PC-3 (cell line): ENCODE measurements at regions not wholly inside any gene's neighbourhood (a gene's known extent, or its start where the extent isn't known, plus 50 kb on each side); places are given as distances from the start of the nearest gene placed in this dataset.

ENCODE experiments used
- ATAC-seq: fragments of 200-7000 bp; cut with Tn5 transposase; 2 replicates; pipeline ENCODE4 v1.9.1; 2020; ENCODE audit warnings: mild to moderate bottlenecking, moderate library complexity
- BruUV-seq: library from RNA; stranded (reverse); fragments of 400-500 nt; replicated peaks from 2 replicates; lab custom pipeline; 2021; lab: Mats Ljungman, UMichigan
- CTCF ChIA-PET: fragments of 300-600 bp; sonication (Branson Sonifier 250); formaldehyde crosslinking; loops from one replicate; lab custom pipeline; 2022; ENCODE audit warnings: antibody characterized with exemption; lab: Charles Lee
- POLR2A ChIA-PET: fragments of 300-600 bp; sonication (Branson Sonifier 250); formaldehyde crosslinking; loops from one replicate; lab custom pipeline; 2022; ENCODE audit warnings: antibody characterized with exemption; ENCODE audit not compliant: unreplicated experiment; lab: Charles Lee
- DNase-seq: peaks from one replicate; pipeline ENCODE4 v3.0.0-alpha.2; 2015
- H2AFZ ChIP-seq: fragments of 300-600 bp; sonication (generic); 2 replicates; pipeline ENCODE4 v1.6.0; 2016; ENCODE audit warnings: antibody characterized with exemption, low read length
- H3F3A ChIP-seq: fragments of 300-600 bp; sonication (generic); one replicate; pipeline ENCODE4 v1.6.0; 2017; ENCODE audit warnings: antibody characterized with exemption, low read length, control low read depth, mild to moderate bottlenecking; ENCODE audit not compliant: unreplicated experiment
- H3K27ac ChIP-seq: fragments of 300-600 bp; sonication (generic); 2 replicates; pipeline ENCODE4 v1.5.1; 2016; ENCODE audit warnings: mild to moderate bottlenecking, low read length
- H3K27me3 ChIP-seq: fragments of 300-600 bp; sonication (generic); 2 replicates; pipeline ENCODE4 v1.6.1; 2016; ENCODE audit warnings: low read length, mixed read lengths
- H3K36me3 ChIP-seq: fragments of 300-600 bp; sonication (generic); 2 replicates; pipeline ENCODE4 v1.6.1; 2016; ENCODE audit warnings: low read depth, mixed run types, low read length, mixed read lengths
- H3K4me1 ChIP-seq: fragments of 300-600 bp; sonication (generic); 2 replicates; pipeline ENCODE4 v1.5.1; 2016; ENCODE audit warnings: low read length; ENCODE audit not compliant: insufficient read depth
- H3K4me2 ChIP-seq: fragments of 300-600 bp; sonication (generic); 2 replicates; pipeline ENCODE4 v1.6.0; 2016; ENCODE audit warnings: low read length
- H3K4me3 ChIP-seq: fragments of 300-600 bp; sonication (generic); 2 replicates; pipeline ENCODE4 v1.5.1; 2016; ENCODE audit warnings: mild to moderate bottlenecking, low read length, mixed read lengths
- H3K79me2 ChIP-seq: fragments of 300-600 bp; sonication (generic); 2 replicates; pipeline ENCODE4 v1.6.1; 2017; ENCODE audit warnings: low read length, mixed read lengths
- H3K9ac ChIP-seq: fragments of 300-600 bp; sonication (generic); 2 replicates; pipeline ENCODE4 v1.6.0; 2016; ENCODE audit warnings: mild to moderate bottlenecking, low read length
- H3K9me2 ChIP-seq: fragments of 300-600 bp; sonication (generic); replicated peaks from 2 replicates; pipeline ENCODE4 v1.6.1; 2016; ENCODE audit warnings: mixed run types, low read length, mixed read lengths
- H3K9me3 ChIP-seq: fragments of 300-600 bp; sonication (generic); 2 replicates; pipeline ENCODE4 v1.6.1; 2016; ENCODE audit warnings: low read length, mixed read lengths
- H4K20me1 ChIP-seq: fragments of 300-600 bp; sonication (generic); 2 replicates; pipeline ENCODE4 v1.6.1; 2016; ENCODE audit warnings: low read length, mixed read lengths
- EZH2 ChIP-seq: fragments of 300-600 bp; sonication (generic); IDR thresholded peaks from one replicate; pipeline ENCODE4 v1.6.1; 2017; ENCODE audit warnings: antibody characterized with exemption, mild to moderate bottlenecking, low read length; ENCODE audit not compliant: unreplicated experiment
- EZH2phosphoT487 ChIP-seq: fragments of 300-600 bp; sonication (generic); IDR thresholded peaks from 2 replicates; pipeline ENCODE4 v1.6.1; 2018; ENCODE audit warnings: mild to moderate bottlenecking, antibody characterized with exemption, low read length, borderline replicate concordance
- intact Hi-C: fragments of 100-400 bp; cut with micrococcal nuclease; formaldehyde crosslinking; loops from 2 replicates; pipeline ENCODE4 v1.9.0; 2023
- TF ChIP-seq, protein P1 (sequence below): fragments of 300-600 bp; sonication (generic); conservative IDR thresholded peaks from 2 replicates; pipeline ENCODE4 v1.5.1; 2017; ENCODE audit warnings: antibody characterized with exemption, low read depth, mild to moderate bottlenecking, low read length

DNA sequence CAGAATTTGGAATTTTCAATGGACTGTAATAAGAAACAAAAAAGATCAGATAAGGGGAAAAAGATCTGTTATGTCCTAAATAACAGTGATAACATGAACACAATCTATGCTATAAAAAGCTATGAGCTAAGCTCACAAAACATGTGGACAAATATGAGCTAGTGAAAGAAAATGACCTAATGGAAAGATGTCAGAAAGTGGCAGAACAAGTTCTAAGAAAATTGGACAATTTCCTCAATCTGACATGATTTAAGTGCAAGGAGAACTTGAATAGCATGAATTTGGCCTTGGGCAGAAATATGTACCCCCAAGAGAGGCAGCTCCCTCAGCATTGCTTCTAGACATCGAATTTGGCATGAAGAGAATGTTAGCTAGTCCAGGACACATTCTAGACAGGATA, 212.0 kb upstream of the PGR start:
- Histone ChIP-seq H3K79me2 (no peaks in the 10 kb centered on the region), H3K4me1 (no peaks in the 10 kb centered on the region), H3K36me3 (no peaks in the 10 kb centered on the region), H3K4me2 (no peak overlapping the region), H4K20me1 (no peaks in the 10 kb centered on the region), H3K27ac (no peak overlapping the region), H3K9me3 (no peaks in the 10 kb centered on the region), H3K9ac (no peak overlapping the region), H3F3A (no peaks in the 10 kb centered on the region), H3K4me3 (no peak overlapping the region), H2AFZ (no peak overlapping the region), H3K9me2 (no peaks in the 10 kb centered on the region), H3K27me3 (peaks cover 21% of the 10 kb centered on the region)
- ChIA-PET CTCF (no interaction called here), POLR2A (no interaction called here)
- TF ChIP-seq, protein P1, sequence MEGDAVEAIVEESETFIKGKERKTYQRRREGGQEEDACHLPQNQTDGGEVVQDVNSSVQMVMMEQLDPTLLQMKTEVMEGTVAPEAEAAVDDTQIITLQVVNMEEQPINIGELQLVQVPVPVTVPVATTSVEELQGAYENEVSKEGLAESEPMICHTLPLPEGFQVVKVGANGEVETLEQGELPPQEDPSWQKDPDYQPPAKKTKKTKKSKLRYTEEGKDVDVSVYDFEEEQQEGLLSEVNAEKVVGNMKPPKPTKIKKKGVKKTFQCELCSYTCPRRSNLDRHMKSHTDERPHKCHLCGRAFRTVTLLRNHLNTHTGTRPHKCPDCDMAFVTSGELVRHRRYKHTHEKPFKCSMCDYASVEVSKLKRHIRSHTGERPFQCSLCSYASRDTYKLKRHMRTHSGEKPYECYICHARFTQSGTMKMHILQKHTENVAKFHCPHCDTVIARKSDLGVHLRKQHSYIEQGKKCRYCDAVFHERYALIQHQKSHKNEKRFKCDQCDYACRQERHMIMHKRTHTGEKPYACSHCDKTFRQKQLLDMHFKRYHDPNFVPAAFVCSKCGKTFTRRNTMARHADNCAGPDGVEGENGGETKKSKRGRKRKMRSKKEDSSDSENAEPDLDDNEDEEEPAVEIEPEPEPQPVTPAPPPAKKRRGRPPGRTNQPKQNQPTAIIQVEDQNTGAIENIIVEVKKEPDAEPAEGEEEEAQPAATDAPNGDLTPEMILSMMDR = no peak
- TF ChIP-seq EZH2 = no peak
- no peak for TF ChIP-seq EZH2phosphoT487
- intact Hi-C loops = no loop called here
- no TSS peak for BruUV-seq
- DNase-seq = no peak
- no peak for ATAC-seq

GRCh38 chr11:101336858-101337257, 207.2 kb upstream of the PGR start:
- TF ChIP-seq EZH2phosphoT487 = no peak
- TF ChIP-seq, protein P1 = no peak
- no peak for TF ChIP-seq EZH2
- Histone ChIP-seq H2AFZ (no peak overlapping the region), H3K4me3 (no peak overlapping the region), H4K20me1 (no peaks in the 10 kb centered on the region), H3K79me2 (no peaks in the 10 kb centered on the region), H3K4me1 (no peaks in the 10 kb centered on the region), H3K27ac (no peak overlapping the region), H3K9me3 (no peaks in the 10 kb centered on the region), H3F3A (no peaks in the 10 kb centered on the region), H3K36me3 (no peaks in the 10 kb centered on the region), H3K9me2 (no peaks in the 10 kb centered on the region), H3K27me3 (peaks cover 22% of the 10 kb centered on the region), H3K9ac (no peak overlapping the region), H3K4me2 (no peak overlapping the region)
- ATAC-seq (no peak), DNase-seq (no peak)
- BruUV-seq = no TSS peak
- CTCF ChIA-PET = no interaction called here
- intact Hi-C loops = no loop called here
- POLR2A ChIA-PET = no interaction called here

- Histone ChIP-seq H3K79me2 (no peaks in the 10 kb centered on the region), H3K4me1 (no peaks in the 10 kb centered on the region), H3K9me2 (no peaks in the 10 kb centered on the region), H3K27me3 (peaks cover 17% of the 10 kb centered on the region), H2AFZ (no peak overlapping the region), H3K9ac (no peak overlapping the region), H3K9me3 (no peaks in the 10 kb centered on the region), H3K4me3 (no peak overlapping the region), H3K27ac (no peak overlapping the region), H4K20me1 (no peaks in the 10 kb centered on the region), H3K4me2 (no peak overlapping the region), H3K36me3 (no peaks in the 10 kb centered on the region), H3F3A (no peaks in the 10 kb centered on the region)
- POLR2A ChIA-PET = no interaction called here
- no peak for ATAC-seq
- CTCF ChIA-PET = interaction anchor here (0.6 kb wide), 1 partner anchor 227 kb away, joined by 3 read pairs; no protein-coding TSS in a partner anchor
- BruUV-seq = no TSS peak
- TF ChIP-seq, protein P1 = no peak
- no peak for TF ChIP-seq EZH2
- TF ChIP-seq EZH2phosphoT487 = no peak
- DNase-seq = no peak
- intact Hi-C loops = no loop called here
Observed at GRCh38 chr11:101336155-101336554, 206.5 kb upstream of the PGR start.
